ENCODE measurements at regions not wholly inside any gene's neighbourhood (a gene's known extent, or its start where the extent isn't known, plus 50 kb on each side); places are given as distances from the start of the nearest gene placed in this dataset.

- TF ChIP-seq CTCF (IDR thresholded peaks at IDR 0.05; ENCODE audit: borderline replicate concordance, control extremely low read depth, extremely low read depth, insufficient read depth, missing control alignments) = no peak
- in situ Hi-C loops (cut with MboI; ENCODE audit: low sequenced_read_pairs, unreplicated experiment) = loop anchor here (10.0 kb wide), 1 partner anchor 93 kb away; no protein-coding TSS in a partner anchor
- DNase-seq (ENCODE audit: low spot score) = no peak
These were observed 136.1 kb upstream of the LGALSL start for GRCh38 chr2:64317707-64318475.

GRCh38 chr2:64318476-64318748 lies 135.6 kb upstream of the LGALSL start:
- in situ Hi-C loops (cut with MboI; ENCODE audit: low sequenced_read_pairs, unreplicated experiment) = loop anchor here (10.0 kb wide), 1 partner anchor 94 kb away; no protein-coding TSS in a partner anchor
- no peak for TF ChIP-seq CTCF (IDR thresholded peaks at IDR 0.05; ENCODE audit: borderline replicate concordance, control extremely low read depth, extremely low read depth, insufficient read depth, missing control alignments)
- no peak for DNase-seq (ENCODE audit: low spot score)

- no peak for TF ChIP-seq CTCF (IDR thresholded peaks at IDR 0.05; ENCODE audit: borderline replicate concordance, control extremely low read depth, extremely low read depth, insufficient read depth, missing control alignments)
- no peak for DNase-seq (ENCODE audit: low spot score)
- in situ Hi-C loops (cut with MboI; ENCODE audit: low sequenced_read_pairs, unreplicated experiment) = loop anchor here (10.0 kb wide), 1 partner anchor 95 kb away; no protein-coding TSS in a partner anchor
These were observed 134.1 kb upstream of the LGALSL start for GRCh38 chr2:64319896-64320295.

- no peak for DNase-seq (ENCODE audit: low spot score)
- no peak for TF ChIP-seq CTCF (IDR thresholded peaks at IDR 0.05; ENCODE audit: borderline replicate concordance, control extremely low read depth, extremely low read depth, insufficient read depth, missing control alignments)
- in situ Hi-C loops (cut with MboI; ENCODE audit: low sequenced_read_pairs, unreplicated experiment) = no loop called here
These were observed 131.5 kb upstream of the LGALSL start for GRCh38 chr2:64322433-64322832.

GRCh38 chr2:64323197-64323596 lies 130.8 kb upstream of the LGALSL start:
- in situ Hi-C loops (cut with MboI; ENCODE audit: low sequenced_read_pairs, unreplicated experiment) = no loop called here
- TF ChIP-seq CTCF (IDR thresholded peaks at IDR 0.05; ENCODE audit: borderline replicate concordance, control extremely low read depth, extremely low read depth, insufficient read depth, missing control alignments) = no peak
- DNase-seq (ENCODE audit: low spot score) = no peak

- in situ Hi-C loops (cut with MboI; ENCODE audit: low sequenced_read_pairs, unreplicated experiment) = loop anchor here (5.0 to 25.0 kb wide), 3 partner anchors 273 to 712 kb away; no protein-coding TSS in a partner anchor
- no peak for DNase-seq (ENCODE audit: low spot score)
These were observed 129.1 kb upstream of the LGALSL start for GRCh38 chr2:64324746-64325410.

More at GRCh38 chr2:64324746-64325410, 129.1 kb upstream of the LGALSL start:
- no peak for TF ChIP-seq CTCF (IDR thresholded peaks at IDR 0.05; ENCODE audit: borderline replicate concordance, control extremely low read depth, extremely low read depth, insufficient read depth, missing control alignments)

Data from GM13976 (cell line).